ENCODE measurements at regions not wholly inside any gene's neighbourhood (a gene's known extent, or its start where the extent isn't known, plus 50 kb on each side); places are given as distances from the start of the nearest gene placed in this dataset.

DNA sequence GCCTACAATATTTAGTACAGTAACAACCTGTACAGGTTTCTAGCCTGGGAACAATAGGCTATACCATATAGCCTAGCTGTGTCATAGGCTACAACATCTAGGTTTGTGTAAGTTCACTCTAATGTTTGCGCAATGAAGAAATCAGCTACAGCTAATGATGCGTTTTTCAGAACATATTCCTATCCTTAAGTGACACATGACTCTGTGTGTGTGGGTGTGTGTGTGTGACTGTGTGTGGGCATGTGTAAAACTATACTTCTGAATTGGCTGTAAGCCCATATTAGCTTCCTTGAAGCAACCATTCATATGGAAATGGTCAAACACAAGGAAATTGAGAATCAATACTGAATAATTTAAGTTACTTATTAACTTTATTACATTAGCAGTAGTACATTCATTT is 120.8 kb upstream of the SULT1C3 start:
- no peak overlapping the region for H3K27ac ChIP-seq (replicated peaks in 1 of 4)
- no peak for DNase-seq (ENCODE audit: extremely low spot score)
- WGBS, result 81% methylated on average over 2 of the region's 2 CpGs
- H3K4me3 ChIP-seq, result no peak overlapping the region
- no peaks in the 10 kb centered on the region for H3K27me3 ChIP-seq
- no peak for TF ChIP-seq EP300 (IDR thresholded peaks at IDR 0.05)
- intact Hi-C loops (cut with DNase I), result no loop called here
- no peaks in the 10 kb centered on the region for H3K9me3 ChIP-seq
- no peaks in the 10 kb centered on the region for H3K36me3 ChIP-seq
- H3K4me1 ChIP-seq, result no peaks in the 10 kb centered on the region

DNA sequence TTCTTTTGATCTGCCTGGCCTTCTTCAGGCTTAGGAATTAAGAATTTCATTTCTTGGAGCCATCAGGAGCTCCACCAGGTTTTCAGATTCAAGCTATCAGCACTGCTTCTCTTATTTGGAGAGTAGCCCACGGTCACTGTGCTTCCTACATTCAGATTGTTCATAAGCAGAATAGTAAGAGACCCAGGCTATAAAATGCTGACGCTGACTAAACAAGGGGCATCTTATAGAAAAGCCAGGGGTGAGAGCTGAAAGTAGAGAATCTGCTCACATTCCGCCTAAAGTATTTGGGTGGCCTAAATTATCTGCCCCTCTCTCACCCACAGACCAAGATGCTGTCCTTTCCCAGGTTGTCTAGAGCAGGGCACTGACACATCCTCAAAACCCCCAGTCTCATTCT is 120.3 kb upstream of the SULT1C3 start:
- DNase-seq (ENCODE audit: extremely low spot score), result no peak
- 78% methylated on average over 3 of the region's 3 CpGs for WGBS
- Histone ChIP-seq H3K4me3 (no peak overlapping the region), H3K27me3 (no peaks in the 10 kb centered on the region), H3K4me1 (no peaks in the 10 kb centered on the region), H3K36me3 (no peaks in the 10 kb centered on the region), H3K9me3 (no peaks in the 10 kb centered on the region), H3K27ac (replicated peaks in 1 of 4) (no peak overlapping the region)
- no peak for TF ChIP-seq EP300 (IDR thresholded peaks at IDR 0.05)
- TF ChIP-seq POLR2AphosphoS5 (IDR thresholded peaks at IDR 0.05), result no peak
- no peak for TF ChIP-seq POLR2A (IDR thresholded peaks at IDR 0.05; ENCODE audit: low read depth)
- TF ChIP-seq, protein P1, sequence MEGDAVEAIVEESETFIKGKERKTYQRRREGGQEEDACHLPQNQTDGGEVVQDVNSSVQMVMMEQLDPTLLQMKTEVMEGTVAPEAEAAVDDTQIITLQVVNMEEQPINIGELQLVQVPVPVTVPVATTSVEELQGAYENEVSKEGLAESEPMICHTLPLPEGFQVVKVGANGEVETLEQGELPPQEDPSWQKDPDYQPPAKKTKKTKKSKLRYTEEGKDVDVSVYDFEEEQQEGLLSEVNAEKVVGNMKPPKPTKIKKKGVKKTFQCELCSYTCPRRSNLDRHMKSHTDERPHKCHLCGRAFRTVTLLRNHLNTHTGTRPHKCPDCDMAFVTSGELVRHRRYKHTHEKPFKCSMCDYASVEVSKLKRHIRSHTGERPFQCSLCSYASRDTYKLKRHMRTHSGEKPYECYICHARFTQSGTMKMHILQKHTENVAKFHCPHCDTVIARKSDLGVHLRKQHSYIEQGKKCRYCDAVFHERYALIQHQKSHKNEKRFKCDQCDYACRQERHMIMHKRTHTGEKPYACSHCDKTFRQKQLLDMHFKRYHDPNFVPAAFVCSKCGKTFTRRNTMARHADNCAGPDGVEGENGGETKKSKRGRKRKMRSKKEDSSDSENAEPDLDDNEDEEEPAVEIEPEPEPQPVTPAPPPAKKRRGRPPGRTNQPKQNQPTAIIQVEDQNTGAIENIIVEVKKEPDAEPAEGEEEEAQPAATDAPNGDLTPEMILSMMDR (IDR thresholded peaks at IDR 0.05), result no peak
- intact Hi-C loops (cut with DNase I), result no loop called here

GRCh38 chr2:108124736-108125495 is 114.9 kb upstream of the SULT1C3 start:
- no peaks in the 10 kb centered on the region for H3K9me3 ChIP-seq
- intact Hi-C loops (cut with DNase I), result no loop called here
- H3K27me3 ChIP-seq, result no peaks in the 10 kb centered on the region
- TF ChIP-seq, protein P1 (IDR thresholded peaks at IDR 0.05), result no peak
- TF ChIP-seq POLR2AphosphoS5 (IDR thresholded peaks at IDR 0.05) (no peak), EP300 (IDR thresholded peaks at IDR 0.05) (no peak), POLR2A (IDR thresholded peaks at IDR 0.05; ENCODE audit: low read depth) (no peak)
- H3K4me1 ChIP-seq, result no peaks in the 10 kb centered on the region
- H3K4me3 ChIP-seq, result no peak overlapping the region
- 40% methylated on average over 4 of the region's 4 CpGs for WGBS
- H3K36me3 ChIP-seq, result no peaks in the 10 kb centered on the region
- H3K27ac ChIP-seq (replicated peaks in 1 of 4), result no peak overlapping the region
- DNase-seq (ENCODE audit: extremely low spot score), result no peak

DNA sequence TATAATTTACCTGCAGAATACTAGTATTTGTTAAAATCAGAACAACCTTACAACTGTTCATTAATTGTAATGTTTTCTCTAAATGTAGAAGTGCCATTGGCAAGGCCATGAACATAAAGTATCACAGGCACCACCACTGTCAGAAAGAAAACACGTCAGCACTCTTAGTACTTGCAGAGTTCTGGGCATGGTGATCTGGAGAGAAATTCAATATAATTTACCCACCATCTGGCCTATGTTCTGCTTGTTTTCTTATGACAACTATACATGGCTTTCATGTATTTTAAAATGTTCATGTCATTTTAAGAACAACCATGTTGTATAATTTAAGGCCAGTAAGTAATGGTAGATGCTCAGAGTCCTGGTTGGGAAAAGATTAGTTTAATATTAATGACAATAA is 114.2 kb upstream of the SULT1C3 start:
- H3K4me3 ChIP-seq, result no peak overlapping the region
- DNase-seq (ENCODE audit: extremely low spot score), result no peak
- H3K27me3 ChIP-seq, result no peaks in the 10 kb centered on the region
- no peaks in the 10 kb centered on the region for H3K36me3 ChIP-seq
- no peaks in the 10 kb centered on the region for H3K9me3 ChIP-seq
- H3K27ac ChIP-seq (replicated peaks in 1 of 4), result no peak overlapping the region
- no peaks in the 10 kb centered on the region for H3K4me1 ChIP-seq
- TF ChIP-seq EP300 (IDR thresholded peaks at IDR 0.05) (no peak), POLR2A (IDR thresholded peaks at IDR 0.05; ENCODE audit: low read depth) (no peak), POLR2AphosphoS5 (IDR thresholded peaks at IDR 0.05) (no peak)
- TF ChIP-seq, protein P1 (IDR thresholded peaks at IDR 0.05), result no peak
- intact Hi-C loops (cut with DNase I), result no loop called here
- WGBS, result 78% methylated on average over 1 of the region's 1 CpG

GRCh38 chr2:108128249-108128648 is 111.5 kb upstream of the SULT1C3 start:
- intact Hi-C loops (cut with DNase I), result no loop called here
- H3K27me3 ChIP-seq, result no peaks in the 10 kb centered on the region
- H3K27ac ChIP-seq (replicated peaks in 1 of 4), result no peak overlapping the region
- H3K36me3 ChIP-seq, result no peaks in the 10 kb centered on the region
- no peak for DNase-seq (ENCODE audit: extremely low spot score)
- H3K4me1 ChIP-seq, result no peaks in the 10 kb centered on the region
- 42% methylated on average over 4 of the region's 4 CpGs for WGBS
- TF ChIP-seq POLR2AphosphoS5 (IDR thresholded peaks at IDR 0.05) (no peak), EP300 (IDR thresholded peaks at IDR 0.05) (no peak), POLR2A (IDR thresholded peaks at IDR 0.05; ENCODE audit: low read depth) (no peak)
- TF ChIP-seq, protein P1 (IDR thresholded peaks at IDR 0.05), result no peak
- H3K9me3 ChIP-seq, result peaks cover 0 to 3% (median 0%) of the 10 kb centered on the region in 4 donors
- H3K4me3 ChIP-seq, result no peak overlapping the region

Data from esophagus muscularis mucosa (tissue), 4 donors.